HCT116 (cell line): ENCODE measurements at regions not wholly inside any gene's neighbourhood (a gene's known extent, or its start where the extent isn't known, plus 50 kb on each side); places are given as distances from the start of the nearest gene placed in this dataset.

Source experiments
- ATAC-seq: fragments of 200-7000 bp; cut with Tn5 transposase; 2 replicates; pipeline ENCODE4 v1.9.1; 2020; ENCODE audit warnings: mild to moderate bottlenecking, moderate library complexity
- BruUV-seq: library from RNA; stranded (reverse); fragments of 400-500 nt; replicated peaks from 2 replicates; lab custom pipeline; 2021; lab: Mats Ljungman, UMichigan
- CTCF ChIA-PET: fragments of 300-600 bp; sonication (Branson Sonifier 250); formaldehyde crosslinking; loops from one replicate; lab custom pipeline; 2021; ENCODE audit warnings: antibody characterized with exemption; lab: Charles Lee
- POLR2A ChIA-PET: fragments of 300-600, 350-600 bp; sonication (Branson Sonifier 250); formaldehyde crosslinking; loops from one replicate; lab custom pipeline; 2021; ENCODE audit warnings: antibody characterized with exemption; lab: Charles Lee
- RAD21 ChIA-PET, 2 experiments: fragments of 300-600 bp; sonication (Branson Sonifier 250); formaldehyde crosslinking; loops; one replicate each; lab custom pipeline; 2023; ENCODE audit warnings: low total read pairs in 2 of 2; ENCODE audit not compliant: uncharacterized antibody in 2 of 2, unreplicated experiment in 2 of 2, low non-redundant PET in 1 of 2; lab: Charles Lee
- DNase-seq: peaks from one replicate; pipeline ENCODE4 v3.0.0-alpha.2; 2010; ENCODE audit warnings: low read depth, low spot score
- H2AFZ ChIP-seq: fragments of 200-600 bp; shearing (Covaris generic), sonication (generic); 2 replicates; pipeline ENCODE4 v1.6.1; 2017; ENCODE audit warnings: low read depth, mixed run types, mixed read lengths, antibody characterized with exemption, low read length; ENCODE audit not compliant: poor library complexity, severe bottlenecking
- H3K27ac ChIP-seq: 2 replicates; pipeline ENCODE4 v1.5.1; 2012; ENCODE audit warnings: low read depth, low read length
- H3K27me3 ChIP-seq: fragments of 200-600 bp; sonication (generic); 2 replicates; pipeline ENCODE4 v1.6.1; 2016; ENCODE audit warnings: mixed run types, low read length, mixed read lengths; ENCODE audit not compliant: insufficient read depth
- H3K36me3 ChIP-seq, 2 experiments: fragments of 200-500 bp in 1 of 2; fragments of 200-600 bp in 1 of 2; sonication (Bioruptor generic) in 1 of 2; sonication (generic) in 1 of 2; 2 replicates each; pipeline versions ENCODE4 v1.5.1 to v1.6.1; 2014 to 2016; ENCODE audit warnings: low read length in 2 of 2, inconsistent platforms in 1 of 2, mixed read lengths in 1 of 2, mixed run types in 1 of 2; ENCODE audit not compliant: insufficient read depth in 2 of 2, control insufficient read depth in 1 of 2
- H3K4me1 ChIP-seq, 2 experiments: fragments of 200-600 bp in 1 of 2; sonication (generic) in 1 of 2; 2 replicates each; pipeline versions ENCODE4 v1.5.1 to v1.6.1; 2012 to 2017; ENCODE audit warnings: low read length in 2 of 2, inconsistent platforms in 1 of 2, mild to moderate bottlenecking in 1 of 2, mixed read lengths in 1 of 2, mixed run types in 1 of 2, moderate library complexity in 1 of 2; ENCODE audit not compliant: insufficient read depth in 2 of 2, control insufficient read depth in 1 of 2
- H3K4me2 ChIP-seq: fragments of 200-600 bp; sonication (generic); 2 replicates; pipeline ENCODE4 v1.6.1; 2017; ENCODE audit warnings: mixed run types, low read length, mixed read lengths
- H3K4me3 ChIP-seq, 2 experiments: fragments of 200-600 bp in 1 of 2; sonication (generic) in 1 of 2; replicated peaks in 1 of 2; 2 replicates each; pipeline ENCODE4 v1.5.1; 2011 to 2016; ENCODE audit warnings: low read length in 2 of 2, control low read depth in 1 of 2, low read depth in 1 of 2, mild to moderate bottlenecking in 1 of 2, mixed read lengths in 1 of 2, mixed run types in 1 of 2
- H3K79me2 ChIP-seq: fragments of 200-600 bp; sonication (generic); 2 replicates; pipeline ENCODE4 v1.6.1; 2017; ENCODE audit warnings: mild to moderate bottlenecking, mixed run types, low read length, moderate library complexity, mixed read lengths; ENCODE audit not compliant: insufficient read depth
- H3K9ac ChIP-seq: fragments of 200-600 bp; sonication (generic); 2 replicates; pipeline ENCODE4 v1.6.1; 2016; ENCODE audit warnings: low read length, mixed read lengths
- H3K9me2 ChIP-seq: fragments of 200-600 bp; sonication (generic), shearing (Covaris generic); 2 replicates; pipeline ENCODE4 v1.6.1; 2017; ENCODE audit warnings: mixed run types, mild to moderate bottlenecking, moderate library complexity; ENCODE audit not compliant: insufficient read depth
- H3K9me3 ChIP-seq, 2 experiments: fragments of 200-500 bp in 1 of 2; fragments of 200-600 bp in 1 of 2; sonication (Bioruptor generic) in 1 of 2; sonication (generic) in 1 of 2; 2 replicates each; pipeline ENCODE4 v1.6.1; 2014 to 2017; ENCODE audit warnings: low read length in 2 of 2, mixed read lengths in 2 of 2, inconsistent platforms in 1 of 2, low read depth in 1 of 2, mild to moderate bottlenecking in 1 of 2, mixed run types in 1 of 2, moderate library complexity in 1 of 2; ENCODE audit not compliant: control insufficient read depth in 1 of 2, insufficient read depth in 1 of 2
- H4K20me1 ChIP-seq: fragments of 200-600 bp; sonication (generic), shearing (Covaris generic); 2 replicates; pipeline ENCODE4 v1.6.1; 2017; ENCODE audit warnings: mixed run types, mild to moderate bottlenecking, moderate library complexity; ENCODE audit not compliant: insufficient read depth
- CBX3 ChIP-seq: IDR thresholded peaks from 2 replicates; pipeline ENCODE4 v1.6.1; 2012; ENCODE audit warnings: low read depth
- CTCF ChIP-seq, 3 experiments: fragments of 200-600 bp in 1 of 3; sonication (generic) in 1 of 3; IDR thresholded peaks in 2 of 3; conservative IDR thresholded peaks in 1 of 3; 2 replicates each; pipeline ENCODE4 v1.5.1; 2012 to 2017; ENCODE audit warnings: low read depth in 2 of 3, low read length in 2 of 3, antibody characterized with exemption in 1 of 3, borderline replicate concordance in 1 of 3, control low read depth in 1 of 3, mild to moderate bottlenecking in 1 of 3, mixed read lengths in 1 of 3, mixed run types in 1 of 3, moderate library complexity in 1 of 3; ENCODE audit not compliant: insufficient read depth in 1 of 3
- EGR1 ChIP-seq: IDR thresholded peaks from 2 replicates; pipeline ENCODE4 v1.6.1; 2012; ENCODE audit warnings: low read depth
- ELF1 ChIP-seq: IDR thresholded peaks from 2 replicates; pipeline ENCODE4 v1.6.1; 2012; ENCODE audit warnings: low read depth, borderline replicate concordance
- EZH2 ChIP-seq: fragments of 200-600 bp; sonication (generic); IDR thresholded peaks from 2 replicates; pipeline ENCODE4 v1.6.1; 2017; ENCODE audit warnings: antibody characterized with exemption, mixed run types
- RAD21 ChIP-seq: IDR thresholded peaks from 2 replicates; pipeline ENCODE4 v1.6.1; 2012; ENCODE audit warnings: low read depth, mild to moderate bottlenecking
- SP1 ChIP-seq: IDR thresholded peaks from 2 replicates; pipeline ENCODE4 v1.6.1; 2012; ENCODE audit warnings: low read depth
- TCF7L2 ChIP-seq: IDR thresholded peaks from 2 replicates; pipeline ENCODE4 v1.7.0; 2011; ENCODE audit warnings: borderline replicate concordance, inconsistent platforms; ENCODE audit not compliant: insufficient read depth, insufficient read length; ENCODE audit errors: extremely low read depth
- intact Hi-C: fragments of 100-400 bp; cut with micrococcal nuclease; formaldehyde crosslinking; loops from 2 replicates; pipeline ENCODE4 v1.10.0; 2022
- TF ChIP-seq, protein P1 (sequence below): IDR thresholded peaks from 2 replicates; pipeline ENCODE4 v1.6.1; 2012; ENCODE audit warnings: low read depth

DNA sequence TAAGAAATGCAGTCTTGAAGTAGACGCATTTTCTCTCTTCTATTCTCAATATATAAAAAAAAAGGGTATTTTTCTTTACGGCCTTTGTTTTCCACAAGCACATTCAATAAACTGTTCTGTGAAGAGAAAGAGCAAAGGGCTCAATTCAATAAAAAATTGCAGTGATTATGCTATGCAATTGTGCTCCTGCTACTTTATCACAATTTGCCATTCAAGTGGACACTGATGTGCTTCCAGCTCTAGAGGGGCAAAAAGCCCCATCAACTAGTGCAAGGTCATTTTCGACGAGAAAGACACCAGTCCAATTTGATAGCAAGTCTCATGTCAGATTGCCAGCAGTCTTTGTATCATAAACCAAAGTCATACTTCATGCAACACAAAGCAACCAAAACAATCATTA lies 82.6 kb upstream of the THSD7A start:
- ChIA-PET RAD21 (no interaction called here), CTCF (no interaction called here), POLR2A (no interaction called here)
- TF ChIP-seq CTCF (IDR thresholded peaks at IDR 0.05 in 2 of 3, conservative IDR thresholded peaks at IDR 0.05 in 1 of 3; ENCODE audit: borderline replicate concordance in 1 of 3, insufficient read depth in 1 of 3, low read depth in 2 of 3, low read length in 2 of 3) (no peak), CBX3 (no peak), TCF7L2 (no peak), SP1 (no peak), RAD21 (no peak), EZH2 (no peak), ELF1 (no peak), EGR1 (no peak)
- TF ChIP-seq, protein P1, sequence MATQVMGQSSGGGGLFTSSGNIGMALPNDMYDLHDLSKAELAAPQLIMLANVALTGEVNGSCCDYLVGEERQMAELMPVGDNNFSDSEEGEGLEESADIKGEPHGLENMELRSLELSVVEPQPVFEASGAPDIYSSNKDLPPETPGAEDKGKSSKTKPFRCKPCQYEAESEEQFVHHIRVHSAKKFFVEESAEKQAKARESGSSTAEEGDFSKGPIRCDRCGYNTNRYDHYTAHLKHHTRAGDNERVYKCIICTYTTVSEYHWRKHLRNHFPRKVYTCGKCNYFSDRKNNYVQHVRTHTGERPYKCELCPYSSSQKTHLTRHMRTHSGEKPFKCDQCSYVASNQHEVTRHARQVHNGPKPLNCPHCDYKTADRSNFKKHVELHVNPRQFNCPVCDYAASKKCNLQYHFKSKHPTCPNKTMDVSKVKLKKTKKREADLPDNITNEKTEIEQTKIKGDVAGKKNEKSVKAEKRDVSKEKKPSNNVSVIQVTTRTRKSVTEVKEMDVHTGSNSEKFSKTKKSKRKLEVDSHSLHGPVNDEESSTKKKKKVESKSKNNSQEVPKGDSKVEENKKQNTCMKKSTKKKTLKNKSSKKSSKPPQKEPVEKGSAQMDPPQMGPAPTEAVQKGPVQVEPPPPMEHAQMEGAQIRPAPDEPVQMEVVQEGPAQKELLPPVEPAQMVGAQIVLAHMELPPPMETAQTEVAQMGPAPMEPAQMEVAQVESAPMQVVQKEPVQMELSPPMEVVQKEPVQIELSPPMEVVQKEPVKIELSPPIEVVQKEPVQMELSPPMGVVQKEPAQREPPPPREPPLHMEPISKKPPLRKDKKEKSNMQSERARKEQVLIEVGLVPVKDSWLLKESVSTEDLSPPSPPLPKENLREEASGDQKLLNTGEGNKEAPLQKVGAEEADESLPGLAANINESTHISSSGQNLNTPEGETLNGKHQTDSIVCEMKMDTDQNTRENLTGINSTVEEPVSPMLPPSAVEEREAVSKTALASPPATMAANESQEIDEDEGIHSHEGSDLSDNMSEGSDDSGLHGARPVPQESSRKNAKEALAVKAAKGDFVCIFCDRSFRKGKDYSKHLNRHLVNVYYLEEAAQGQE, result no peak
- H3K27ac ChIP-seq, result no peak overlapping the region
- H3K4me1 ChIP-seq, result no peaks in the 10 kb centered on the region
- H3K27me3 ChIP-seq, result no peaks in the 10 kb centered on the region
- H3K9ac ChIP-seq, result no peak overlapping the region
- no peak overlapping the region for H3K4me3 ChIP-seq
- H3K4me2 ChIP-seq, result no peak overlapping the region
- DNase-seq (no peak), ATAC-seq (no peak)
- H3K79me2 ChIP-seq, result no peaks in the 10 kb centered on the region
- no TSS peak for BruUV-seq
- intact Hi-C loops, result no loop called here
- H4K20me1 ChIP-seq, result no peaks in the 10 kb centered on the region
- H3K9me2 ChIP-seq, result no peaks in the 10 kb centered on the region
- H3K36me3 ChIP-seq, result no peaks in the 10 kb centered on the region
- no peaks in the 10 kb centered on the region for H3K9me3 ChIP-seq
- H2AFZ ChIP-seq, result no peak overlapping the region
